Mesothelial cell of epicardium (in vitro differentiated cells): ENCODE measurements at regions not wholly inside any gene's neighbourhood (a gene's known extent, or its start where the extent isn't known, plus 50 kb on each side); places are given as distances from the start of the nearest gene placed in this dataset.

Experiments
- DNase-seq, 2 experiments: peaks; one replicate each; pipeline ENCODE4 v3.0.0; 2021; ENCODE audit warnings: low spot score in 2 of 2; ENCODE audit not compliant: unreplicated experiment in 2 of 2
- H3K27ac Mint-ChIP-seq: 2 replicates; pipeline ENCODE4 v1.8.0; 2021; ENCODE audit warnings: mixed read lengths
- H3K27me3 Mint-ChIP-seq: 2 replicates; pipeline ENCODE4 v1.8.0; 2021; ENCODE audit warnings: low read depth, mixed read lengths
- H3K36me3 Mint-ChIP-seq: 2 replicates; pipeline ENCODE4 v1.8.0; 2021; ENCODE audit warnings: mixed read lengths
- H3K4me1 Mint-ChIP-seq: 2 replicates; pipeline ENCODE4 v1.8.0; 2021; ENCODE audit warnings: mixed read lengths
- H3K4me3 Mint-ChIP-seq: 2 replicates; pipeline ENCODE4 v1.8.0; 2021; ENCODE audit warnings: mild to moderate bottlenecking, moderate library complexity, mixed read lengths
- H3K9me3 Mint-ChIP-seq: 2 replicates; pipeline ENCODE4 v1.8.0; 2021; ENCODE audit warnings: mixed read lengths
- CTCF ChIP-seq: fragments of 200-600 bp; sonication (generic); IDR thresholded peaks from one replicate; pipeline ENCODE4 v1.5.0; 2021; ENCODE audit warnings: antibody characterized with exemption; ENCODE audit not compliant: unreplicated experiment

- Mint-ChIP-seq H3K27ac (no peak overlapping the region), H3K9me3 (peaks cover 6% of the 10 kb centered on the region), H3K36me3 (no peaks in the 10 kb centered on the region), H3K4me3 (no peak overlapping the region), H3K27me3 (peaks cover 2% of the 10 kb centered on the region), H3K4me1 (no peaks in the 10 kb centered on the region)
- TF ChIP-seq CTCF: no peak
- no peak for DNase-seq
Observed at GRCh38 chr7:156223935-156224832, 411.9 kb upstream of the SHH start.

- TF ChIP-seq CTCF: no peak
- Mint-ChIP-seq H3K9me3 (peaks cover 6% of the 10 kb centered on the region), H3K4me1 (no peaks in the 10 kb centered on the region), H3K4me3 (no peak overlapping the region), H3K27ac (no peak overlapping the region), H3K27me3 (peaks cover 9% of the 10 kb centered on the region), H3K36me3 (no peaks in the 10 kb centered on the region)
- DNase-seq: peak in 1 of 2 experiments; percentile 21
Observed at GRCh38 chr7:156222611-156223010, 410.3 kb upstream of the SHH start.

GRCh38 chr7:156222151-156222550, 409.9 kb upstream of the SHH start:
- no peak overlapping the region for H3K4me3 Mint-ChIP-seq
- H3K4me1 Mint-ChIP-seq: no peaks in the 10 kb centered on the region
- H3K9me3 Mint-ChIP-seq: peaks cover 6% of the 10 kb centered on the region
- DNase-seq: no peak
- H3K27me3 Mint-ChIP-seq: peaks cover 9% of the 10 kb centered on the region
- no peaks in the 10 kb centered on the region for H3K36me3 Mint-ChIP-seq
- H3K27ac Mint-ChIP-seq: no peak overlapping the region
- no peak for TF ChIP-seq CTCF

GRCh38 chr7:156220701-156221100, 408.4 kb upstream of the SHH start:
- peak in 1 of 2 experiments; percentile 6 for DNase-seq
- no peaks in the 10 kb centered on the region for H3K36me3 Mint-ChIP-seq
- peaks cover 15% of the 10 kb centered on the region for H3K27me3 Mint-ChIP-seq
- H3K4me1 Mint-ChIP-seq: no peaks in the 10 kb centered on the region
- H3K9me3 Mint-ChIP-seq: no peaks in the 10 kb centered on the region
- no peak overlapping the region for H3K27ac Mint-ChIP-seq
- TF ChIP-seq CTCF: no peak
- no peak overlapping the region for H3K4me3 Mint-ChIP-seq

- TF ChIP-seq CTCF: no peak
- Mint-ChIP-seq H3K27me3 (peaks cover 15% of the 10 kb centered on the region), H3K4me1 (no peaks in the 10 kb centered on the region), H3K27ac (no peak overlapping the region), H3K36me3 (no peaks in the 10 kb centered on the region), H3K9me3 (no peaks in the 10 kb centered on the region), H3K4me3 (no peak overlapping the region)
- no peak for DNase-seq
Observed at GRCh38 chr7:156220078-156220605, 407.9 kb upstream of the SHH start.
